ENCODE measurements at regions not wholly inside any gene's neighbourhood (a gene's known extent, or its start where the extent isn't known, plus 50 kb on each side); places are given as distances from the start of the nearest gene placed in this dataset.

DNA sequence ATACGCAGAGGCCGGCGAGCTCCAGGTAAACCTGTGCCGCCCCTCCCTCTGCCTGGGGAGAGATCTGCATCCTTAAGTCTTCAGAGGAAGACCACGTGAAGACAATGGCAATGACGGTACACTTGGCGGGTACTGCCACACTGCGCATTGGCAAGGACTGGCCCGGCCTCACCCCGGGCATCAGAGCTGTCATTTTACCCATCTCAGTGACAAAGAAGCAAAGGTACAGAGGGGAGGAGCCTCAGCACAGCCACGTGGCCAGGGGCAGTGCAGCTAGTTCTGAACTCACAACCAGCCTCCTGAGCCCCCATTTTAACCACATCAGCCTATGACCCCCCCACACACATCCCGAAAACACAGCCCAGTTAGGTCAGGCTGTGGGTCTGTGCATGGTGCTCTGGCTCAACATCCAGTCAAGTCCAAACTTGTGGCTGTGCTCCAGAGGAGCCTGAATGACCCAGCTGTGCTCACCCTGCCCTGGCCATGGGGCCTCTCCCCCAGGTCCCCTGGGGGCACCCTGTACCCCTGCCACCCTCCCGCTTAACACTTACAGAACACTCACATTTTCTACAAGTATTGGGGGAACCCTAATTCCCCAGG lies 80.6 kb downstream of the C16orf95 start:
- no peak for TF ChIP-seq ZNF274 (IDR thresholded peaks at IDR 0.05; ENCODE audit: low read depth, low read length)
- no peak for TF ChIP-seq YY1 (IDR thresholded peaks at IDR 0.05; ENCODE audit: insufficient read depth, insufficient read length)
- no peak for TF ChIP-seq SUZ12 (IDR thresholded peaks at IDR 0.05; ENCODE audit: extremely low read depth, insufficient read depth, insufficient read length)
